Kidney (tissue), 13 donors: ENCODE measurements at regions not wholly inside any gene's neighbourhood (a gene's known extent, or its start where the extent isn't known, plus 50 kb on each side); places are given as distances from the start of the nearest gene placed in this dataset.
A peak's percentile ranks its signal among the peaks of the same experiment; 100 is the strongest.

Source experiments
- DNase-seq, 5 donors: peaks; one replicate each; pipeline ENCODE4 v3.0.0-alpha.2; 2013 to 2020
- FAIRE-seq: peaks from 2 replicates; lab custom pipeline; 2012; peaks lifted over from hg19 to GRCh38; lab: Jason Lieb, UNC
- H3K27ac ChIP-seq, 2 donors: one replicate each; pipeline ENCODE4 v1.7.0; 2013; ENCODE audit warnings: low read depth in 2 of 2, low read length in 2 of 2, inconsistent platforms in 1 of 2
- H3K27me3 ChIP-seq: one replicate; pipeline ENCODE4 v1.7.1; 2013; ENCODE audit warnings: low read length, inconsistent platforms; ENCODE audit not compliant: control insufficient read depth, insufficient read depth
- H3K36me3 ChIP-seq, 3 donors: one replicate each; pipeline versions ENCODE4 v1.7.0 to v1.7.1; 2013; ENCODE audit warnings: low read length in 3 of 3, control low read depth in 1 of 3, inconsistent platforms in 1 of 3; ENCODE audit not compliant: insufficient read depth in 3 of 3, control insufficient read depth in 2 of 3
- H3K4me1 ChIP-seq, 3 donors: one replicate each; pipeline versions ENCODE4 v1.7.0 to v1.7.1; 2013; ENCODE audit warnings: low read length in 3 of 3, inconsistent platforms in 1 of 3, low read depth in 1 of 3; ENCODE audit not compliant: control insufficient read depth in 2 of 3, insufficient read depth in 2 of 3
- H3K4me3 ChIP-seq, 3 donors: one replicate each; pipeline versions ENCODE4 v1.7.0 to v1.8.1; 2013; ENCODE audit warnings: low read length in 3 of 3, control low read depth in 1 of 3, inconsistent platforms in 1 of 3
- H3K9ac ChIP-seq, 3 donors: one replicate each; pipeline versions ENCODE4 v1.7.0 to v1.7.1; 2013; ENCODE audit warnings: low read length in 3 of 3, control low read depth in 1 of 3, inconsistent platforms in 1 of 3
- H3K9me3 ChIP-seq, 3 donors: one replicate each; pipeline versions ENCODE4 v1.7.0 to v1.7.1; 2013; ENCODE audit warnings: low read length in 3 of 3, control low read depth in 1 of 3, inconsistent platforms in 1 of 3; ENCODE audit not compliant: control insufficient read depth in 2 of 3, insufficient read depth in 1 of 3
- CTCF ChIP-seq: IDR thresholded peaks from 3 replicates; pipeline ENCODE4 v1.5.1; 2012; ENCODE audit warnings: mild to moderate bottlenecking, moderate library complexity, borderline replicate concordance; ENCODE audit not compliant: insufficient read depth; ENCODE audit errors: extremely low read depth
- intact Hi-C: fragments of 100-400 bp; cut with DNase I; formaldehyde crosslinking; loops from one replicate; pipeline ENCODE4 v1.11.1; 2022
- donor health status: control.
- donor health status: control.
- donor health status: control.
- donor health status: control.
- donor health status: control.
- donor health status: DM: yes; HTN: yes; CAD: no.
- donor health status: Normal renal cell carcinoma (clear cell type).

GRCh38 chr10:7043055-7043653 is 367.7 kb downstream of the SFMBT2 start:
- no peak for TF ChIP-seq CTCF
- H3K4me1 ChIP-seq: no peaks in the 10 kb centered on the region
- H3K36me3 ChIP-seq: no peaks in the 10 kb centered on the region
- intact Hi-C loops: no loop called here
- H3K9me3 ChIP-seq: no peaks in the 10 kb centered on the region
- H3K27ac ChIP-seq: no peak overlapping the region
- no peak for DNase-seq
- no peak for FAIRE-seq
- no peaks in the 10 kb centered on the region for H3K27me3 ChIP-seq
- peak overlapping the region in 1 of 3 donors; percentile 18 for H3K4me3 ChIP-seq
- H3K9ac ChIP-seq: no peak overlapping the region

GRCh38 chr10:7042419-7043054 is 368.3 kb downstream of the SFMBT2 start:
- H3K9me3 ChIP-seq: no peaks in the 10 kb centered on the region
- DNase-seq (no peak), FAIRE-seq (no peak)
- H3K27ac ChIP-seq: no peak overlapping the region
- no peak overlapping the region for H3K4me3 ChIP-seq
- H3K4me1 ChIP-seq: no peaks in the 10 kb centered on the region
- intact Hi-C loops: no loop called here
- TF ChIP-seq CTCF: no peak
- no peak overlapping the region for H3K9ac ChIP-seq
- H3K36me3 ChIP-seq: no peaks in the 10 kb centered on the region
- no peaks in the 10 kb centered on the region for H3K27me3 ChIP-seq

GRCh38 chr10:7042000-7042399 is 368.8 kb downstream of the SFMBT2 start:
- no peak overlapping the region for H3K27ac ChIP-seq
- DNase-seq: no peak

More at GRCh38 chr10:7042000-7042399, 368.8 kb downstream of the SFMBT2 start:
- Histone ChIP-seq H3K27me3 (no peaks in the 10 kb centered on the region), H3K9me3 (no peaks in the 10 kb centered on the region), H3K4me3 (no peak overlapping the region), H3K36me3 (no peaks in the 10 kb centered on the region), H3K4me1 (no peaks in the 10 kb centered on the region), H3K9ac (no peak overlapping the region)
- FAIRE-seq: no peak
- intact Hi-C loops: no loop called here
- TF ChIP-seq CTCF: no peak
